Left renal pelvis (tissue), 4 donors: ENCODE measurements at regions not wholly inside any gene's neighbourhood (a gene's known extent, or its start where the extent isn't known, plus 50 kb on each side); places are given as distances from the start of the nearest gene placed in this dataset.

Experiments used
- DNase-seq, 4 donors: peaks; one replicate each; pipeline ENCODE4 v3.0.0-alpha.2; 2013; ENCODE audit warnings: low read depth in 4 of 4, low spot score in 3 of 4

DNA sequence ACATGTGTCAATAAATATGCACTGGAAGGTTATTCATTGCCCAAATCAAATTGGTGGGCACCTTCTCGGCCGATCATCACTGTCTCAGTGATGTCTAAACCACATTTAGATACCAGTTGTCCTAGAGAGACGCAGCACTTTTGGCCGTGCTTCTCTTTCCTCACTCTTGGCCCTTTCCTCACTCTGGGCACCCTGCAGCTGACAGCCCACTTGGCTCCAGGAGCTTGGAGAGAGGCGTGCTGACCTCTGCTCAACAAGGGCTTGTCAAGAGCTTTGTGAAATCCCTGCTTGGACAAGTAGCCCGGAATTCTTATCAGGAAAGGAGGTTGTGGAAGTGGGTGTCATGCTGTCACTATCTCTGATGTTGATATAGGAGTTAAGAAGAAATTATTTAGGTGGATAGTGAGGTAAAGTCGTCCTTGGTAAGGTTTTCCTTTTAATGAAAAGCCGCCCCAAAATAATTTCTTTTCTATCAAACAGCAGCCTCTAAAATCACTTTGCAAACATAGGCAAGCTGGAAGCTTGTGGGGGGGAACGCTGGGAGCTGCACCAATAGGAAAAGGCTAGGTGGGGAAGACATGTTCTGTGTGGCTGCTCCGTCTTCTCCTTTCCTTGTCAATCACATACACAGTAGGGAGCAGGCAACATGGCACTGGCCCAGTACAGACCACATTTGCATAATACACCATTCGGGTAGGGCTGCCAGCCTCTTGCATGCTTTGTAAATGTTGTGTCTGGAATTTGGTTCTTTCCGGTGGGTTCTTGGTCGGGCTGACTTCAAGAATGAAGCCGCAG, 126.8 kb upstream of the UBE3A start:
- no peak for DNase-seq

DNA sequence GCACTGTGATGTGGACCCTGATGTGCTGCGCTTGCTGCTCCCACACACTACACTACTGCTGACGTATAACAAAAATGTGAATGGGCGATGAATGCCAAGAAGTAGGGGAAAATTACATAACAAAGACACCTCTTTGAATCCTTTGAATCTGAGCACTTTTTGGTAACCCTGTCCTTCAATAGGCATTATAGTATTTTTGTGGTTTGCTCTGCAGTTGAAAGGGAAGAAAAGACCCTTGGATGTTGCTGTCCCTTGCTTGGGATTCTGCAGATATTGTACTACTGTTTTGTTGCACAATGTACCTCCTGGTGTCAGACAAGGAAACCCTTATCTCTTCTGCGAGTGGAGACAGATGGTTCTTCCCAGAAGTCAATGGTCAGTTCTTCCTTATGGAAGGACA, 124.8 kb upstream of the UBE3A start:
- DNase-seq = no peak

DNA sequence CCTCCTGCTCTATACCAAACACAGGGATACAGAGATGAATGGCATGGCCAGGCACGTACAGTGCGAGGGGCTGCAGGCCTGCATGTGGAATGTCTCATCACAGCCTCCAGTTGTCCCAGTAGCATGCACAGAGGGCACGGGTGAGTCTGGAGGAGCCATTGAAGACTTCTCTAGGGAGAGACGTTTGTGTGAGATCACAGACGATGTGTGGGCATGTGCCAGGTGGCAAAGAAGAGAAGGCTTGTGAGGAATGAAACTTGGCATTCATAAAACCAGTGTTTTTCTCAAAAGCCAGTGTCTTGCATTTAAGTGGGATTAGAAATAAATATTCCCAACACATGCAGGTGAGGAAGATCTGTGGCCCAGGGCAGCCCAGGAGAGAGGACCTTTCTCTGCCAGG, 119.1 kb upstream of the UBE3A start:
- no peak for DNase-seq

DNA sequence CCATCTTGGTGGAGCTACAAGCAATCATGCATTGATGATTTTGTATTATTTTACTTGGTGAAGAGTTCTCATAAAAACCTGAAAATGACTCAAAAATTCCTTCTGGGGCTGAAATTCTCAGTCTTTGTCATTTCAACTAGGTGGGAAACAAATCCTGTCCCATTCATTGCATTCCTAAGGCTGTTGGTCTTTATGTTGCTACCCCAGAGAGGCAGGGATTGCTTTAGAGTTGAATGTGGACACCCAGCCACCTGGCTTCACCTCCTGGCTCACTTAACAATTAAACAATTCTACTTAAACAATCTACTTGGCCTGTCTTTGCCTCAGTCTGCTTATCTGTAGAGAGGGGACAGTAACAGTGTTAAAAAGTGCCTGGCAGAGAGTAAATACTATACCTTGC, 117.3 kb upstream of the UBE3A start:
- DNase-seq = no peak

DNA sequence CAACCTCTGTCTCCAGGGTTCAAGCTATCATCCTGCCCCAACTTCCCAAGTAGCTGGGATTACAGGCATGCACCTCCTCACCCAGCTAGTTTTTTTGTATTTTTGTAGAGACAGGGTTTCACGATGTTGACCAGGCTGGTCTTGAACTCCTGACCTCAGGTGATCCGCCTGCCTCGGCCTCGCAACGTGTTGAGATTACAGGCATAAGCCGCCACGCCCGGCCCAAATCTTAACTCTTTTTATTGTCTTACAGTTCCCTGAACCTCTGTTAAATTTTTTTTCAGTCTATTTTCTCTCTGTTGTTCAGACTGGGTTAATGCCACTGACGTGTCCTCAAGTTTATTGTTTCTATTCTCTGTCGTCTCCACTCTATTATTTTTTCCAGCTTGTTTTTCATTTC, 115.8 kb upstream of the UBE3A start:
- no peak for DNase-seq

DNA sequence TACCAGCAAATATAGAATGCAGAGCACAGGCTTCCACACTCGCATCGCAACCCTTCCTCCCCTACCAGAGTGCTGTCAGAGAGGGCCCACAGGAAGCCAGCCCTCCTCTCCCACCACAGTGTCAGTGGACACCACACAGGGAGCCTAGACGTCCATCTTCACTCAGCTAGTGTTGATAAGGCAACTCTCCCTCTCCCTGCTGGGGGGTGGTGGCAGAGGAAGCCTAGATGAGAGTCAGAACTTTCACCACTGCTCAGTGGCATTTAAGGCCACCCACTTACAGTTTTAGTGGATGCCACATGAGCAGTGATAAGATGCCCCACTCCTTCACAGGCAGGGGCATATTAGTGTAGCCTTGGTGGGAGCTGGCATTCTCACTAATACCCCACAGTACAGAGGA, 109.8 kb upstream of the UBE3A start:
- DNase-seq = no peak

DNA sequence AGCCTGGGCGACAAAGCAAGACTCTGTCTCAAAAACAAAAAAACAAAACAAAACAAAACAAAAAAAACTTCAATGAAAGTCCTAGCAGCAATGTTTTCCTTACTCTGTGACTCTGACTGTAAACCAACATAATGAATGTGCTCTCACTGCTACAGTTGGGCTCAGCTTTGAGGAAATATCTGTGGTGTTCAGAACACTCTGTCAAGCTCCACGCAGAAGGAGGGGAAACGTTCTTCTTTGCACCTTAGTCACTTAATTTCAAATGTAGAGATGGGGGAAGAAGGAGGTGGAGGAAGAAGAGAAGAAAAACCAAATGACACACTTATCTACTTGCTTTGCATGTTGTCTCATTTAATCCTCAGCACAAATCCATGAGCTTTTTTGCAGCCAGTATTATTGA, 107.1 kb upstream of the UBE3A start:
- DNase-seq = no peak

DNA sequence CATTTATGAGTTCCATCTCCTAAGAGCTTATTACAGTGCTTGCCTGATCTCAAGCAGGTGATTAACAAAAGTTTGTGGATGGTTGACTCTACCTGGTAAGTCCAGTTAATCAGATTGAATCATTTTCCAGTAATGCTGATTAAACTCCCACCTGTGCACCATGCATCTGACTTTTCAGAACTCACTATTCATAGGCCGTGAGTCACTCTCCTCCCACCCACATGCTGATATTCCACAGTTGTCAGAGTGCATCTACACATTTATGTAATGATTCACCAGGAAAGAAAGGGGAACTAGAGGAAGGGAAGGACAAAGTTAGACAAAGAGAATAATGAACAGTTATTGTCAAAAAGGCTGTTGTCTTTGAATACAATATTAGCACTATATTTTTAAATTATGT, 106.2 kb upstream of the UBE3A start:
- DNase-seq = no peak

DNA sequence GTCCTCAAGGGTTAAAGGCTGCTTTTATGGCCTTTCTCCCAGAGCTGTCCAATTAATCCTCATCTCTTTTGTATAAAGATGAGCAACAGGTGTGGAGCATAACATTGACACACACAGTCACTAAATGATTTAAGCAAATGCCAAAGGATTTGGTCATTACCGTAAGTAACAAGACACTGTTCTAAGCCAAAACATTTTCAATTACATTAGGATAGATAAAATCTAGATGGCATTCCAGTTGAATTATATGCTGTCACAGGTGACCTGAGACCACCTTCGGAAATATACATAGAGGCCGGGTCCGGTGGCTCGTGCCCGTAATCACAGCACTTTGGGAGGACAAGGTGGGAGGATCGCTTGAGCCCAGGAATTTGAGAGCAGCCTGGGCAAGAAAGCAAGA, 105.3 kb upstream of the UBE3A start:
- no peak for DNase-seq

DNA sequence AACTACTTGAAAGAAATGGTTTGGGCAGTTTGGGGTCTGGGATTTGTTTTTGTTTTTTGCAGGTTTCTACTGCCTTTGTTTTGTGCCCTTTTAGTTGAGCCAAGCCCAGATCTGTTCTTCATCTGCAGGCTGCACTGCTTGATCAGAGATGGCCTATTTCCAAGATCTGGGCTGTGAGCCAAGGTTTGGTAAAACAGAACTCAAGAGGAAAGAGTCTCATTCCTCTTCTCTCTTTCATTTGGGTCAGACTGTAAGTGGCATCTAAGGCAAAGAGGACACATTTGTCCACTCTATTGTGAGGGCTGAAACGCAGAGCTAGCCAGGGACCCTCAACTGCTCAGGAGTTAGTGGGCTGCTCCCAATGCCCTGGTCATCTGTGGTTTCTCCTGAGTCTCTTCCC, 104.4 kb upstream of the UBE3A start:
- peak; percentile 4 to 22 (median 8) for DNase-seq

DNA sequence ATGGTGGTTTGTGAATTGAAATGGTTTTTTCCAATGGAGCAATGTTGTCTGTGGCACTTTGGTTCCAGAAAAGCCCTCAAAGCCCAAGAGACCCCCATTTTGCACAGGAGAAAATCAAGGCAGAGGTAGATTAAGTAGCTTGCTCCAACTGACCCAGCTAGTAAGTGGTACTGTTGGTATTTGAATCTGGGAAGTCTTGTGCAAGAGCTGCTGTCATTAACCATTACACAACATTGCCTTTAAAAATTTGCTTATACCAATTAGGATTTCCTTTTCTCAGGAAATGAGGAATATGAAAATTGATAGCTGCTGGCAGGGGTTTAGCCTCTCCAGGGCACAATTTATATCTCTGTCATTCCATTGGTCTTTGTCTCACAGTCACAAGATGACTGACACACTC, 102.4 kb upstream of the UBE3A start:
- no peak for DNase-seq

DNA sequence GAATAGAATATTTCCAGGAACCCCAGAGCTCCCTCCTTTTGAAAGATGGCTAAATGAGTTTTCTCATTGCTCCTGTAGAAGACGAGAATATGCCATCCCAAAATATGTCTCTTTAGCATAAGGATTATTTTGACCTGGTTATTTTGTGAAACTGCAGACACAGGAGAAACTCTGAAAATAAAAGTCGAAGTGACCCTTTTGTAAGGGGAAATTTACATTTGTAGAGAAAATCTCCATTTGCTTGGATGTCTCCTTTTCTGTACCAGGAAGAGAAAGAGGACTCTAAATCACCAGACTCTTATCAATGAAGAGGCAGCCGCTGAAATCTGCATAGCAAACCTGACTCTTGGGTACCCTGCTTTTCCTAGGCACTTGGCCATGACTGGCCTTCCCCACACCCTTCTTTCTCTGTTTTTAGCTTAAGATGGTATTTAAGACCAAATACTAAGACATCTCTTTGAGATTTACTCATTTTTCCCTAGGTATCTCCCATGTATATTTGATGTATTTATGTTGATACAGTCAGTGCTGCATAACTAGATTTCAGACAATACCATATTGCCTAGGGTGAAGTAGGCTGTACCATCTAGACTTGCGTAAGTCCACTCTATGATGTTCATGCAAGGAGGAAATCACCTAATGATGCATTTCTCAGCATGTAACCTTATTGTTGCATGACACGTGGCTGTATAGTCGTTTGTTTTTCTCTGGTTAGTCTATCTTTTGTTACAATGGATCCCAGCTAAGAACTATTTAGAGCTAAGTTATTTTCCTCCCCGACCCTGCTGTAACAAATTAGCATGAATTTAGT, 98.2 kb upstream of the UBE3A start:
- no peak for DNase-seq

DNA sequence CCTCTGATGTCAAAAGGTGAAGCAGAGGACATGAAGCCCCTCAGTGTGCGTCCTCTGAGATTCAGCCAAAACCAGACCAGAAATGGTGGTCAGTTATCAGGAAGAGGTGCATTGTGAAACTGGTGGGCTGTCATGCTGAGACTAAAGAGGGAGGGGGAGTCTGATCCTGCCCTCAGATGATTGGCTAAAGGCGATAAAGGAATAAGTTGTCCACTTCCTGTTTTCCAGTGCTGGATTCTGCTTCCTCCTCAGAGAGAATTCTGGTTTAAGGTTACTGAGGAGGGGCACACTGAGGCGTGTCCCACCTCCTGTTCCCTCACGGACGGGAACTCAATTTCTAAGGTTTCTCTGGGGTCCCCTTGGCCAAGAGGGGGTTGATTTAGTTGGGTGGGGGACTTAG, 97.0 kb upstream of the UBE3A start:
- no peak for DNase-seq

DNA sequence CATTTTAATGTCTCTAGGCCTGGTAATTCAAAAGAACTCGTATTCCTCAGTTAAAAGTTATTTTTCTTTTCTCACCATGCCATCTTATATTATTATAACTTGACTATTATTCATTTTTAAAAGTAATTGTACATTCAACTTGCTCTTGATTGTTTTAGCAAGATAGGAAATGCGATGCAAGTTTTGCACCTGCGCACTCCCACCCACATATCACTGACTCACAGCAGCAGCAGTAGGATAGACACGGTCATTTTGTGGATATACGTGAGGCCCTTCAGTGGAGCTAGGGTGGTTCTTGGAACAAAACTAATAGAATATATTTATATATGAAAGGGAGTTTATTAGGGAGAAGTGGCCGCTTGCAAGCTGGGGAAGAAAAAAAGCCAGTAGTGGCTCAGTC, 95.5 kb upstream of the UBE3A start:
- no peak for DNase-seq

DNA sequence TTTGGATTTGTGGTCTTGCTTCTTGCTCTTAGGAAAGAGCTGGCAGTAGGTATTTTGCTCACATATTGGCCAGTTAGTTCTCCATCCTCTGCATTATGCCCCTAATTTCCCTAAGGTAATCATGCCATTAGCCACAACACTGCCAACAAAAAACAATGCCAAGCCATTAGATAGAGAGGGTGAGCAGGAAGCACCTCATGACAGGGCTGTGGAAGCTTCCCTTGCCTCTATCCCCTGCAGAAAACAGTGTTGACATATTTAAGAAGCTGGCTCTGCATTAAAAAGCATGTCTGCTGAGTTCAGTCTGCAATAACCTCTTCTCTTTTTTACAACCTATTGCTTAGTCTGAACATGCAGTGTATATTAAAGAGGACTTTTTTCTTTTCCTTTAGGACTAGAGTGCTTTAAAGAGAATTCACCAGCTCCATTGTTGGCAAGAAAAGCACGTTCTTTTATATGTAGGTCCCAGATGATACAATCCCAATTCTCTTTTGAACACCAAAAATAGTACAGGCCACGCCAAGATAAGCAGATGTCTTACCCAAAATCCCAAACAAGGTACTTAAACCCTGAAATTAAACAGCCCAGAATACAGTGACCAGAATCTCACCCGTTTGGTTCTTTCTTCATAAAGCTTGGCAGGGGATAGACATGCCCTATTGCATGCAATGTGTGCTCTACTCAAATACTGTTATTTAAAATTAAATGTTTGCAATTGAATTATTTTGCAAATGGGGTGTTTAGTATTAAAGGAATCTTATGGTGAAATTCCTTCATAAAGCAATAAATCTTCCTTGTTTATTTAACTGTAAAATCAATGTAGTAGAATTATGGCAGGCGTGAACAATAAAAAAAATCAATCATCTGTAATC, 93.7 kb upstream of the UBE3A start:
- DNase-seq = no peak

DNA sequence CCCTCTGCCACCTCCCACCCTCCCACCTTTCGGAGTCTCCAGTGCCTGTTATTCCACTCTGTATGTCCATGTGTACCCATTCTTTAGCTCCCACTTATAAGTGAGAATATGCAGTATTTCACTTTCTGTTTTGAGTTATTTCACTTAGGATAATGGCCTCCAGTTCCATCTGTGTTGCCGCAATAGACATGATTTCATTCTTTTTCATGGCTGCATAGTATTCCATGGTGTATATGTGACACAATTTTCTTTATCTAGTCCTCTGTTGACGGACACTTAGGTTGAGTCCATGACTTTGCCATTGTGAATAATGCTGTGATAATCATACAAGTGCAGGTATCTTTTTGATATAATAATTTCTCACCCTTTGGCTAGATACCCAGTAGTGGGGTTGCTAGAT, 91.0 kb upstream of the UBE3A start:
- DNase-seq = no peak

DNA sequence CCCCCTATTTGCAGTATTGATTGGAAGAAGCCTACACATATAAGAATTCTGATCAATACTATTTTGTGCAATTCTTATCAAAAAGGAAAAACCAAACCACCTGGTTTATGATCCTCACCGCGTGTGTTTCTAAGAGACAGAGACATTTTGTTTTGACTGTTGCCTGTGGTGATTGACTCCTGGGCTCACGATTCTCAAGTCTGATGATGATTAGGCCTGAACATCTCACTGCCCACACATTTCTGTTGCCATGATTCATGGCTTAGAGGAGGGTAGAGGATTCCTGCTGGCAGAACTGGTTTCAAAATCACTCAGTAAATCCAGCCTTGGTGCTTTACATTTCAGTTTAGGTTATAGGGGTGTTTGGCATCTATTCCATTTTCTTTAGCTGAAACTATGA, 88.3 kb upstream of the UBE3A start:
- no peak for DNase-seq

DNA sequence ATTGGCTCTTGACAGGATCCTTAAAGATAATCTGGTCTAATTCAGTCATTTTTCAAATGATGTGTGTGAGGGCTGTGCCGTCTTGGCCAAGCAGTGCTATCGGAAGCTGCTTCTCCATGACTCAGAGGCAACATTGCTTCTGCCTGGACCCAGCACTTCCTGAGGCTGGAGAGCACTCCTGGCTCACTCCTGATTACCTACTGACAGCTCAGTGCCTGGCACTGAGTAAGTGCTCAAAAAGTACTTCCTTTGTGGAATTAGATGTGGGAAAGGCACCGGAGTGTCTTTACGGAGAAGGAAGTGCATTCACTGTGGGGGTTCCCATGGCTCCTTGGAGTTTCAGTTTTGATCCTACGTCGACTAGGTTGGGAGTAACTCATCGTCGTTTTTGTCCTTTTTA, 86.9 kb upstream of the UBE3A start:
- no peak for DNase-seq

DNA sequence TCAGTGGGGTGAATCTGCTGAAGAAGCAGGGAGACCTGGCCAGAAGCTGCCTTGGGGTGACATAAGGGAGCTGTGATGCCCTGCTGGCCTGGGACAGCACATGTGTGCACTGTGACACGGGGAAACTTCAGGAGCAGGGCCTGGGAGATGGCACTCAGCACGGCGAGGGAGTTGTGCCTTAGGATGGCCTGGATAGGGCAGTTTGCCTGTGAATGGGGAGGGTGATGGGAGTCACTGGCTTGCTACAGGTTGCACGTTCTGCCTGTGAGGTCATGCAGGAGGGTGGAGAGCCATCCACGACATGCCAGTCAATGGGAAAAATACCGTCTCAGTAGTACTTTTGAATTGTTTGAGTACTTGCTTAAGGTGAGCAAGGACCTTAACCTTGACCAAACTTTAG, 76.8 kb upstream of the UBE3A start:
- no peak for DNase-seq

DNA sequence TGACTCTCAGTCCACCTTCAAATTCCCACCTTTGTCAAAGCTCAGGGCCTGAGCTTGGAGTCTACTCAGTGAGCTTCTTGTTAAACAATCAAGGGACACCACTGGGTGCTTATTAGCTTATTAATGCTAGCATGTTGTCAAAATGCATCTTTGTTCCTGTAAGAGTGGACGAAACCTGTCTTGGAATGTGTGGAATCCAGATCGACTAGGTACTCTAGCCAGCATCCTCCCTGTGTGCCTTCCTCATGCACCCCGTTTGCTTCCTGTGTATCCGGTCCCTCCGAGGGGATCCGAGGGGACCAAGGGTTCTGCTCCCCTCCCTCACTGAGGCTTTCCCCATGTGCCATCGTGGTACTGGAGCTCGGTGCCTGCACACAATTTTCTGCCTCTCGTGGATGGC, 75.7 kb upstream of the UBE3A start:
- no peak for DNase-seq

DNA sequence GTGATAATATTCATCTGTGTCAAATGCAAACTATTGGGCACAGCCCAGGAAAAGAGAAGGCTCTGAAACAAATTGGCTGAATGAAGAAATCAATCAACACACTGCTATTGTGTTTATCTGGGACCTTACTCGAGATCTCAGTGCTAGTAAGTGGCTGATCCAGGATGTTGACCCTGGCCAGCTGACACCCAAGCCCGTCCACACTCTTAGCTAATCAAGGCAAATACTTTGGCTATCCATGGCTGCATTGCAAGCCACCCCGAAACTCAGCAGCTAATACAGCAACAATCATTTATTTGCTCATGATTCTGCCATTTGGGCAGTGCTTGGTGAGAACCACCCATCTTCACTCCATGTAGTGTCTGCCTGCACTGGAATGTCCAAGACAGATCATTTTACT, 74.1 kb upstream of the UBE3A start:
- no peak for DNase-seq
